RWPE2 (cell line): ENCODE measurements at regions not wholly inside any gene's neighbourhood (a gene's known extent, or its start where the extent isn't known, plus 50 kb on each side); places are given as distances from the start of the nearest gene placed in this dataset.

Experiments used
- ATAC-seq: fragments of 200-7000 bp; cut with Tn5 transposase; 3 replicates; pipeline ENCODE4 v1.9.1; 2021; ENCODE audit warnings: low read depth
- DNase-seq: peaks from one replicate; pipeline ENCODE4 v3.0.0-alpha.2; 2020; ENCODE audit warnings: low spot score
- H3K27ac ChIP-seq: fragments of 450-650 bp; 2 replicates; pipeline ENCODE4 v1.5.1; 2017; ENCODE audit warnings: mild to moderate bottlenecking; ENCODE audit not compliant: poor library complexity, severe bottlenecking
- H3K27me3 ChIP-seq: fragments of 250-450 bp; sonication (Bioruptor Pico); 2 replicates; pipeline ENCODE4 v1.5.1; 2021; ENCODE audit warnings: mild to moderate bottlenecking, moderate library complexity; ENCODE audit not compliant: insufficient read depth, poor library complexity, severe bottlenecking
- H3K36me3 ChIP-seq: fragments of 250-450 bp; sonication (Bioruptor Pico); 2 replicates; pipeline ENCODE4 v1.5.1; 2020; ENCODE audit warnings: low read depth, mild to moderate bottlenecking, moderate library complexity
- H3K4me1 ChIP-seq: fragments of 250-450 bp; sonication (Bioruptor Pico); 2 replicates; pipeline ENCODE4 v1.5.1; 2021; ENCODE audit warnings: mild to moderate bottlenecking, moderate library complexity; ENCODE audit not compliant: insufficient read depth, poor library complexity, severe bottlenecking
- H3K4me3 ChIP-seq: fragments of 250-450 bp; sonication (Bioruptor Pico); 2 replicates; pipeline ENCODE4 v1.5.1; 2021; ENCODE audit warnings: mild to moderate bottlenecking, moderate library complexity; ENCODE audit not compliant: severe bottlenecking
- H3K9me3 ChIP-seq: fragments of 250-450 bp; sonication (Bioruptor Pico); 2 replicates; pipeline ENCODE4 v1.5.1; 2021; ENCODE audit warnings: mild to moderate bottlenecking, moderate library complexity; ENCODE audit not compliant: severe bottlenecking
- CTCF ChIP-seq: fragments of 450-650 bp; IDR thresholded peaks from one replicate; pipeline ENCODE4 v1.5.1; 2017; ENCODE audit warnings: mild to moderate bottlenecking, moderate library complexity; ENCODE audit not compliant: poor library complexity, severe bottlenecking

GRCh38 chrX:145673841-145674240, 143.8 kb upstream of the SLITRK2 start:
- TF ChIP-seq CTCF, result no peak
- Histone ChIP-seq H3K36me3 (no peaks in the 10 kb centered on the region), H3K4me3 (no peak overlapping the region), H3K4me1 (no peaks in the 10 kb centered on the region), H3K27ac (no peak overlapping the region), H3K27me3 (no peaks in the 10 kb centered on the region), H3K9me3 (no peaks in the 10 kb centered on the region)
- ATAC-seq (no peak), DNase-seq (no peak)

GRCh38 chrX:145677109-145677817, 140.4 kb upstream of the SLITRK2 start:
- Histone ChIP-seq H3K27me3 (no peaks in the 10 kb centered on the region), H3K4me1 (no peaks in the 10 kb centered on the region), H3K4me3 (no peak overlapping the region), H3K9me3 (no peaks in the 10 kb centered on the region), H3K27ac (no peak overlapping the region), H3K36me3 (no peaks in the 10 kb centered on the region)
- no peak for TF ChIP-seq CTCF
- no peak for ATAC-seq
- DNase-seq, result no peak

GRCh38 chrX:145682518-145683298, 134.9 kb upstream of the SLITRK2 start:
- TF ChIP-seq CTCF, result no peak
- Histone ChIP-seq H3K27ac (no peak overlapping the region), H3K9me3 (no peaks in the 10 kb centered on the region), H3K36me3 (no peaks in the 10 kb centered on the region), H3K27me3 (no peaks in the 10 kb centered on the region), H3K4me1 (no peaks in the 10 kb centered on the region), H3K4me3 (no peak overlapping the region)
- ATAC-seq (no peak), DNase-seq (no peak)

GRCh38 chrX:145687146-145687545, 130.5 kb upstream of the SLITRK2 start:
- Histone ChIP-seq H3K4me3 (no peak overlapping the region), H3K36me3 (no peaks in the 10 kb centered on the region), H3K9me3 (no peaks in the 10 kb centered on the region), H3K27me3 (no peaks in the 10 kb centered on the region), H3K27ac (no peak overlapping the region), H3K4me1 (no peaks in the 10 kb centered on the region)
- no peak for TF ChIP-seq CTCF
- DNase-seq (no peak), ATAC-seq (no peak)

- Histone ChIP-seq H3K36me3 (no peaks in the 10 kb centered on the region), H3K4me1 (no peaks in the 10 kb centered on the region), H3K4me3 (no peak overlapping the region), H3K27me3 (no peaks in the 10 kb centered on the region), H3K27ac (no peak overlapping the region), H3K9me3 (no peaks in the 10 kb centered on the region)
- ATAC-seq (no peak), DNase-seq (no peak)
- TF ChIP-seq CTCF, result no peak
Measured at GRCh38 chrX:145687707-145688106, 129.9 kb upstream of the SLITRK2 start.
